ENCODE measurements at regions not wholly inside any gene's neighbourhood (a gene's known extent, or its start where the extent isn't known, plus 50 kb on each side); places are given as distances from the start of the nearest gene placed in this dataset.

DNA sequence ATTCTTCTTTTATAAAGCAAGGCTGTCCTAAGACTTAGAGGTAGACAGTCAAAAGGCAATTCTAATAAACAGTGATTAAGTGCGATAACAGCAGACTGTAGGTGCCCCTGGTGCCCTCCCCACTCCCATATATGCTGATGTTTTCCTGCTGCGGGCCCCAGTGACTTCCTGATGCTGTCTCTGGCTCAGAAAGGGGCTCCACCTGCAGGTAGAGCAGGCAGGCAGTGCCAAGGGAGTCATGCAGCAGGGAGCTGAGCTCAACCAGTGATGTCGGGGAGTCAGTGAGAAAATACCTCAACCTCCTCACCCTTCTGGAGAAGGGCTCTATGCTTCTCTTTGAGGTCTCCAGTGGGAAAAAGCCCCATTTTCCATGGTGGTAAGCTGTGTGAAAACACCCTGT, 126.7 kb upstream of the SSTR4 start:
- Mint-ChIP-seq H3K36me3 (ENCODE audit: insufficient read depth) (no peaks in the 10 kb centered on the region), H3K4me1 (ENCODE audit: low read depth) (no peaks in the 10 kb centered on the region), H3K27me3 (peaks cover 2% of the 10 kb centered on the region), H3K9me3 (ENCODE audit: low read depth) (no peaks in the 10 kb centered on the region), H3K27ac (no peak overlapping the region), H3K4me3 (ENCODE audit: low read depth) (no peak overlapping the region)
- TF ChIP-seq, protein P1, sequence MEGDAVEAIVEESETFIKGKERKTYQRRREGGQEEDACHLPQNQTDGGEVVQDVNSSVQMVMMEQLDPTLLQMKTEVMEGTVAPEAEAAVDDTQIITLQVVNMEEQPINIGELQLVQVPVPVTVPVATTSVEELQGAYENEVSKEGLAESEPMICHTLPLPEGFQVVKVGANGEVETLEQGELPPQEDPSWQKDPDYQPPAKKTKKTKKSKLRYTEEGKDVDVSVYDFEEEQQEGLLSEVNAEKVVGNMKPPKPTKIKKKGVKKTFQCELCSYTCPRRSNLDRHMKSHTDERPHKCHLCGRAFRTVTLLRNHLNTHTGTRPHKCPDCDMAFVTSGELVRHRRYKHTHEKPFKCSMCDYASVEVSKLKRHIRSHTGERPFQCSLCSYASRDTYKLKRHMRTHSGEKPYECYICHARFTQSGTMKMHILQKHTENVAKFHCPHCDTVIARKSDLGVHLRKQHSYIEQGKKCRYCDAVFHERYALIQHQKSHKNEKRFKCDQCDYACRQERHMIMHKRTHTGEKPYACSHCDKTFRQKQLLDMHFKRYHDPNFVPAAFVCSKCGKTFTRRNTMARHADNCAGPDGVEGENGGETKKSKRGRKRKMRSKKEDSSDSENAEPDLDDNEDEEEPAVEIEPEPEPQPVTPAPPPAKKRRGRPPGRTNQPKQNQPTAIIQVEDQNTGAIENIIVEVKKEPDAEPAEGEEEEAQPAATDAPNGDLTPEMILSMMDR (IDR thresholded peaks at IDR 0.05; ENCODE audit: unreplicated experiment): no peak
- DNase-seq (ENCODE audit: low spot score, unreplicated experiment): no peak

GRCh38 chr20:22908944-22909343, 126.2 kb upstream of the SSTR4 start:
- Mint-ChIP-seq H3K4me1 (ENCODE audit: low read depth) (no peaks in the 10 kb centered on the region), H3K4me3 (ENCODE audit: low read depth) (no peak overlapping the region), H3K36me3 (ENCODE audit: insufficient read depth) (no peaks in the 10 kb centered on the region), H3K27me3 (peaks cover 2% of the 10 kb centered on the region), H3K9me3 (ENCODE audit: low read depth) (peaks cover 3% of the 10 kb centered on the region), H3K27ac (no peak overlapping the region)
- TF ChIP-seq, protein P1 (IDR thresholded peaks at IDR 0.05; ENCODE audit: unreplicated experiment): no peak
- DNase-seq (ENCODE audit: low spot score, unreplicated experiment): no peak

DNA sequence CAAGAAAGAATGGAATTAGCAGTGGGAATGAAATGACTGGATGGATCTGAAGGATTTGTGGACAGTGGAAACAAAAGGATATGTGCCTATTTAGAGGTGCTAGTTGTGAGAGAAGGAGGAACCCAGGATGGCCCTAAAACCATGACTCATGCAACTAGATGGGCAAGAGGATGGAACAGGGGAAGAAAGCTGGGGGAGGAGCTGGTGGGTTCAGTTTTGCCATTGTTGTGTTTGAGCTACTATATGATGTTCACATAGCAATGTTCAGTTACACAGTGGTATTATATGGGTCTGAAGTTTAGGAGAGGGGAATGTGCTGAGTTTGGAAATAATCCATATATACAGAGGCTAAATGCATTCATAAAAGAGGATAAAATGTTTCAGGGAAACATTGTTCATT, 125.7 kb upstream of the SSTR4 start:
- Mint-ChIP-seq H3K9me3 (ENCODE audit: low read depth) (peaks cover 6% of the 10 kb centered on the region), H3K27ac (no peak overlapping the region), H3K4me1 (ENCODE audit: low read depth) (no peaks in the 10 kb centered on the region), H3K27me3 (peaks cover 2% of the 10 kb centered on the region), H3K4me3 (ENCODE audit: low read depth) (no peak overlapping the region), H3K36me3 (ENCODE audit: insufficient read depth) (no peaks in the 10 kb centered on the region)
- TF ChIP-seq, protein P1 (IDR thresholded peaks at IDR 0.05; ENCODE audit: unreplicated experiment): no peak
- DNase-seq (ENCODE audit: low spot score, unreplicated experiment): no peak

- TF ChIP-seq, protein P1 (IDR thresholded peaks at IDR 0.05; ENCODE audit: unreplicated experiment): no peak
- peaks cover 12% of the 10 kb centered on the region for H3K9me3 Mint-ChIP-seq (ENCODE audit: low read depth)
- no peaks in the 10 kb centered on the region for H3K4me1 Mint-ChIP-seq (ENCODE audit: low read depth)
- H3K27ac Mint-ChIP-seq: no peak overlapping the region
- H3K36me3 Mint-ChIP-seq (ENCODE audit: insufficient read depth): no peaks in the 10 kb centered on the region
- DNase-seq (ENCODE audit: low spot score, unreplicated experiment): no peak
- H3K27me3 Mint-ChIP-seq: peaks cover 2% of the 10 kb centered on the region
- no peak overlapping the region for H3K4me3 Mint-ChIP-seq (ENCODE audit: low read depth)
Observed at GRCh38 chr20:22910287-22910852, 124.7 kb upstream of the SSTR4 start.

DNA sequence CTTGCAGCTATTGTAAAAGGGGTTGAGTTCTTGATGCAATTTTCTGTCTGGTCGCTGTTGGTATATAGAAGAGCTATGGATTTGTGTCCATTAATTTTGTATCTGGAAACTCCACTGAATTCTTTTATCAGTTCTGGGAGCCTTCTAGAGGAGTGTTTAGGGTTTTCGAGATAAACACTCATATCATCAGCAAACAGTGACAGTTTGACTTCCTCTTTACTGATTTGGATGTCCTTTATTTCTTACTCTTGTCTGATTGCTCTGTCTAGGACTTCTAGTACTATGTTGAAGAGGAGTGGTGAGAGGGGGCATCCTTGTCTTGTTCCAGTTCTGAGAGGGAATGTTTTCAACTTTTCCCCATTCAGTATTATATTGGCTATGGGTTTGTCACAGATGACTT, 120.8 kb upstream of the SSTR4 start:
- no peak overlapping the region for H3K4me3 Mint-ChIP-seq (ENCODE audit: low read depth)
- TF ChIP-seq, protein P1 (IDR thresholded peaks at IDR 0.05; ENCODE audit: unreplicated experiment): no peak
- DNase-seq (ENCODE audit: low spot score, unreplicated experiment): no peak
- peaks cover 4% of the 10 kb centered on the region for H3K4me1 Mint-ChIP-seq (ENCODE audit: low read depth)
- H3K9me3 Mint-ChIP-seq (ENCODE audit: low read depth): peaks cover 15% of the 10 kb centered on the region
- no peaks in the 10 kb centered on the region for H3K36me3 Mint-ChIP-seq (ENCODE audit: insufficient read depth)
- no peaks in the 10 kb centered on the region for H3K27me3 Mint-ChIP-seq
- no peak overlapping the region for H3K27ac Mint-ChIP-seq
